ENCODE measurements at regions not wholly inside any gene's neighbourhood (a gene's known extent, or its start where the extent isn't known, plus 50 kb on each side); places are given as distances from the start of the nearest gene placed in this dataset.

DNA sequence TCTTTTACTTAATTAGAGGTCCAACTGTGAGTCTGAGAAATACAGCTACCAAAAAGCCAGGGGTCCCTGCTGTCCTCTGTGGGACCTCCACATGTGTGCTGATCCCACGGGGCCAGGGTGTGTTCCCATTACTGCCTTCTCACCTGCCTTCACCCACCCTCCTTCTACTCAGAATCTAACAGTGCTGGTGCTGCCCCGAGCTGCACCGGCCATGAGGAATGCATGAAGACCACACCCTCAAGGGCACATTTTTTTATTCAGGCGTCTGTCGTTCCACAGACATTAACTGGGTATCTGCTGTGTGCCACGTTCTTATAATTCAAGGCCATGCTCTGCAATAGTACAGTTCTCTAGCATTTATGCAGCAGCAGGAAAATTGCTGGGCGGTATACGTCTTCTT is 188.5 kb upstream of the PFKP start:
- no peak overlapping the region for H3K27ac ChIP-seq
- H3K27me3 ChIP-seq: peaks cover 16% of the 10 kb centered on the region
- H3K9me3 ChIP-seq: no peaks in the 10 kb centered on the region
- no peaks in the 10 kb centered on the region for H3K4me1 ChIP-seq
- no peaks in the 10 kb centered on the region for H3K36me3 ChIP-seq
- no peak for TF ChIP-seq POLR2AphosphoS5 (IDR thresholded peaks at IDR 0.05)
- no peak for TF ChIP-seq POLR2A (IDR thresholded peaks at IDR 0.05)
- TF ChIP-seq, protein P1, sequence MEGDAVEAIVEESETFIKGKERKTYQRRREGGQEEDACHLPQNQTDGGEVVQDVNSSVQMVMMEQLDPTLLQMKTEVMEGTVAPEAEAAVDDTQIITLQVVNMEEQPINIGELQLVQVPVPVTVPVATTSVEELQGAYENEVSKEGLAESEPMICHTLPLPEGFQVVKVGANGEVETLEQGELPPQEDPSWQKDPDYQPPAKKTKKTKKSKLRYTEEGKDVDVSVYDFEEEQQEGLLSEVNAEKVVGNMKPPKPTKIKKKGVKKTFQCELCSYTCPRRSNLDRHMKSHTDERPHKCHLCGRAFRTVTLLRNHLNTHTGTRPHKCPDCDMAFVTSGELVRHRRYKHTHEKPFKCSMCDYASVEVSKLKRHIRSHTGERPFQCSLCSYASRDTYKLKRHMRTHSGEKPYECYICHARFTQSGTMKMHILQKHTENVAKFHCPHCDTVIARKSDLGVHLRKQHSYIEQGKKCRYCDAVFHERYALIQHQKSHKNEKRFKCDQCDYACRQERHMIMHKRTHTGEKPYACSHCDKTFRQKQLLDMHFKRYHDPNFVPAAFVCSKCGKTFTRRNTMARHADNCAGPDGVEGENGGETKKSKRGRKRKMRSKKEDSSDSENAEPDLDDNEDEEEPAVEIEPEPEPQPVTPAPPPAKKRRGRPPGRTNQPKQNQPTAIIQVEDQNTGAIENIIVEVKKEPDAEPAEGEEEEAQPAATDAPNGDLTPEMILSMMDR (IDR thresholded peaks at IDR 0.05): no peak
- no peak for TF ChIP-seq EP300 (IDR thresholded peaks at IDR 0.05)
- ATAC-seq: no peak
- no peak overlapping the region for H3K4me3 ChIP-seq
- 80 to 95% methylated on average over 3 to 8 of the region's 8 CpGs for WGBS, 2 donors (ENCODE audit: low coverage in 1 of 2)

DNA sequence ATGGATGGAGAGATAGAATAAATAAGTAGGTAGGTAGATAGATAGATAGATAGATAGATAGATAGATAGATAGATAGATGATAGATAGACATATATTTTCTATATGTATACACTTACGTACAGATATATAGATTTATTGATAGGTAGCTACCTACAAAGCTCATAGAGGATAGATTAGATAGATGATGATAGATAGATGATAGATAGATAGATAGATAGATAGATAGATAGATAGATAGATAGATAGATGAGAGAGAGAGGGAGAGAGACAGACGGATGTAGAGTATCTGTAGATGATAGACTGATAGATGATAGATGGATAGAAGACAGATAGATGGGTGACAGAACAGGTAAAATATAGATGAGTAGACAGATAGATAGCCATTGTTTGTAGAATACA is 191.3 kb upstream of the PFKP start:
- Histone ChIP-seq H3K27ac (no peak overlapping the region), H3K9me3 (no peaks in the 10 kb centered on the region), H3K27me3 (peaks cover 25% of the 10 kb centered on the region), H3K4me3 (no peak overlapping the region), H3K36me3 (no peaks in the 10 kb centered on the region), H3K4me1 (no peaks in the 10 kb centered on the region)
- ATAC-seq: no peak
- no peak for TF ChIP-seq POLR2A (IDR thresholded peaks at IDR 0.05)
- no peak for TF ChIP-seq EP300 (IDR thresholded peaks at IDR 0.05)
- TF ChIP-seq POLR2AphosphoS5 (IDR thresholded peaks at IDR 0.05): no peak
- WGBS, 2 donors (ENCODE audit: low coverage in 1 of 2): 75 to 80% methylated on average over 1 to 2 of the region's 2 CpGs

DNA sequence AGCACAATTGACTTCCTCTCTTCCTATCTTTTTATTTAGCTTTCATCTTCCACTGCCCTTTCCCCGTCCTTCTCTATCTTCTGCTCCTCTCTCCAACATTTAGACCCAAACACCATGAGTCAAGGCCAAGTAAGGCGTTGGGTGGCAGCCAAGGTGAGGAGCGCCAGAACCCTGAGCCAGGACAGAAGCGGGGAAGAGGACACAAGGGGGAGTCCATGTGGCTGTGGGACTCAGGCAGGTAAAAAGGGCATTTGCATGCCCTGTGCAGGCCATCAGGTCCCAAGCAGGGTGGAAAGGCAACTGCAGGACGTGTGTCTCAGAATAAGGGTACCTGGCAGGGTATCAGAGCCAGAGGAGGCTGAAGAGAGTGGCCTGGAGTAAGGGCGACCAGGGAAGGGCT is 192.4 kb upstream of the PFKP start:
- Histone ChIP-seq H3K4me1 (no peaks in the 10 kb centered on the region), H3K27me3 (peaks cover 30% of the 10 kb centered on the region), H3K27ac (no peak overlapping the region), H3K4me3 (no peak overlapping the region), H3K36me3 (no peaks in the 10 kb centered on the region), H3K9me3 (no peaks in the 10 kb centered on the region)
- no peak for TF ChIP-seq POLR2AphosphoS5 (IDR thresholded peaks at IDR 0.05)
- TF ChIP-seq EP300 (IDR thresholded peaks at IDR 0.05): no peak
- TF ChIP-seq, protein P1 (IDR thresholded peaks at IDR 0.05): no peak
- TF ChIP-seq POLR2A (IDR thresholded peaks at IDR 0.05): no peak
- WGBS, 2 donors (ENCODE audit: low coverage in 1 of 2): 44 to 48% methylated on average over 2 to 5 of the region's 6 CpGs
- no peak for ATAC-seq

DNA sequence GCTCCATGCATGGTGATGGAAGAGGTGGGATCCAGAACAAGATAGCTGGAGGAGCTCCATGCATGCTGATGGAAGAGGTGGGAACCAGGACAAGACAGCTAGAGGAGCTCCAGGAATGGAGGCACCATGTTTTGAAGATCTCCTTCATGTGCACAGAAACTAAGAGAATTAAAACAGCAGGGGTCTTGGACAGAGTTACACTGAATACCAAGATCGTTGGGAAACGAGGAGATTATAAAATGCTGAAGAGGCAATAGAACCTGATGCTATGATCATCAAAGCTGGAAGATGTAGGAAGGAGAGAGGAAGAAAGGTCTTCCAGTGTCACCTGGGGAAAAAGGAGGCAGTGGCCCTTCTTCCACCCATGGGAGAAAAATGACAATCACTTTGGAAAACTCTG is 193.6 kb upstream of the PFKP start:
- Histone ChIP-seq H3K27me3 (peaks cover 30% of the 10 kb centered on the region), H3K27ac (no peak overlapping the region), H3K9me3 (no peaks in the 10 kb centered on the region), H3K4me3 (no peak overlapping the region), H3K36me3 (no peaks in the 10 kb centered on the region), H3K4me1 (no peaks in the 10 kb centered on the region)
- 69 to 72% methylated on average over 2 of the region's 2 CpGs for WGBS, 2 donors (ENCODE audit: low coverage in 1 of 2)
- no peak for ATAC-seq
- TF ChIP-seq, protein P1 (IDR thresholded peaks at IDR 0.05): no peak
- TF ChIP-seq POLR2AphosphoS5 (IDR thresholded peaks at IDR 0.05) (no peak), POLR2A (IDR thresholded peaks at IDR 0.05) (no peak), EP300 (IDR thresholded peaks at IDR 0.05) (no peak)

DNA sequence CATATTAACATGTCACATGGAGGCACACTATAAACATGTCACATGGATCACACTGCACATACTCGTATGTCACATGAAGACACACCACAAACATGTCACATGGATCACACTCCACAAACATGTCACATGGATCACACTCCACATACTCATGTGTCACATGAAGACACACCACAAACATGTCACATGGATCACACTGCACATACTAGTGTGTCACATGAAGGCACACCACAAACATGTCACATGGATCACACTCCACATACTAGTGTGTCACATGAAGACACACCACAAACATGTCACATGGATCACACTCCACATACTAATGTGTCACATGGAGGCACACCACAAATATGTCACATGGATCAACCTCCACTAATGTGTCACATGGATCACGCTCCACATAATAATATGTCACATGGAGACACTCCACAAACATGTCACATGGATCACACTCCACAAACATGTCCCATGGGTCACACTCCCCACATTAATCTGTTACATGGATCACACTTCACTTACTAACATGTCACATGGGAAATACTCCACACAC is 195.6 kb upstream of the PFKP start:
- TF ChIP-seq, protein P1 (IDR thresholded peaks at IDR 0.05): no peak
- TF ChIP-seq POLR2AphosphoS5 (IDR thresholded peaks at IDR 0.05): no peak
- TF ChIP-seq EP300 (IDR thresholded peaks at IDR 0.05): no peak
- no peak for TF ChIP-seq POLR2A (IDR thresholded peaks at IDR 0.05)
- 67% methylated on average over 1 to 2 of the region's 2 CpGs for WGBS, 2 donors (ENCODE audit: low coverage in 1 of 2)
- peaks cover 48% of the 10 kb centered on the region for H3K27me3 ChIP-seq

More for the DNA sequence above, 195.6 kb upstream of the PFKP start:
- H3K4me1 ChIP-seq: no peaks in the 10 kb centered on the region
- H3K36me3 ChIP-seq: no peaks in the 10 kb centered on the region
- no peak overlapping the region for H3K27ac ChIP-seq
- ATAC-seq: no peak
- no peaks in the 10 kb centered on the region for H3K9me3 ChIP-seq
- H3K4me3 ChIP-seq: no peak overlapping the region
